ENCODE measurements at regions not wholly inside any gene's neighbourhood (a gene's known extent, or its start where the extent isn't known, plus 50 kb on each side); places are given as distances from the start of the nearest gene placed in this dataset.

DNA sequence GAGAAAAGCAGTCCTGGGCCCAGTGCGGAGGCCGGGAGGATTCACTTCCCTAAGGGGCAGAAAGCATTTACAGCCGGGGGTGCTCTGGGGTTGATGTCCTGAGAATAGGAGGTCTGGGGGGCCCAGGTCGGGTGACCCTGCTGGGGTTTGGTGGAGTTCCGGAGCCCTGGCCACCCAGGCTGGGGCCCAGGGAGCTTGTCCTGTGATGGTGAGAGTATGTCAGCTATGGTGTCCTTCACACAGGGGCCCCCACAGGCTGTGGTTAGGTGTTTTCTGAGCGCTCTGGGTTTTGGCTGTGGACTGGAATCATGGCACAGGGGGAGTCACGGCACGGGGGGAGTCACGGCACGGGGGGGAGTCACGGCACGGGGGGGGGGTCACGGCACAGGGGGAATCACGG lies 54.5 kb upstream of the TMEM18 start:
- TF ChIP-seq CTCF (IDR thresholded peaks at IDR 0.05; ENCODE audit: poor library complexity) = no peak
- TF ChIP-seq EZH2 (IDR thresholded peaks at IDR 0.05; ENCODE audit: borderline replicate concordance) = no peak

Measured in hepatocyte (in vitro differentiated cells).